GM19043 (cell line): ENCODE measurements at regions not wholly inside any gene's neighbourhood (a gene's known extent, or its start where the extent isn't known, plus 50 kb on each side); places are given as distances from the start of the nearest gene placed in this dataset.

Source experiments
- ATAC-seq: cut with Tn5 transposase; IDR thresholded peaks from one replicate; pipeline ENCODE4 v1.9.1; 2021; ENCODE audit warnings: low read depth; ENCODE audit not compliant: unreplicated experiment

- ATAC-seq, result peak; percentile 77
These were observed 218.1 kb downstream of the WDR11 start for GRCh38 chr10:121069061-121069850.

GRCh38 chr10:121070275-121071070 lies 219.3 kb downstream of the WDR11 start:
- ATAC-seq, result no peak

GRCh38 chr10:121071901-121072300 lies 220.7 kb downstream of the WDR11 start:
- ATAC-seq, result no peak

GRCh38 chr10:121073728-121074127 lies 222.6 kb downstream of the WDR11 start:
- no peak for ATAC-seq

- no peak for ATAC-seq
These were observed 225.9 kb downstream of the WDR11 start for GRCh38 chr10:121076776-121077715.

- ATAC-seq, result no peak
These were observed 226.9 kb downstream of the WDR11 start for GRCh38 chr10:121078036-121078435.

- ATAC-seq, result no peak
These were observed 227.5 kb downstream of the WDR11 start for GRCh38 chr10:121078672-121079102.

GRCh38 chr10:121079226-121079625 lies 228.1 kb downstream of the WDR11 start:
- no peak for ATAC-seq

- ATAC-seq, result no peak
These were observed 229.2 kb downstream of the WDR11 start for GRCh38 chr10:121080281-121080891.

GRCh38 chr10:121081306-121081705 lies 230.1 kb downstream of the WDR11 start:
- no peak for ATAC-seq

- ATAC-seq, result no peak
These were observed 231.8 kb downstream of the WDR11 start for GRCh38 chr10:121082984-121083383.

- ATAC-seq, result no peak
These were observed 233.0 kb downstream of the WDR11 start for GRCh38 chr10:121084016-121084674.

GRCh38 chr10:121084675-121085070 lies 233.5 kb downstream of the WDR11 start:
- ATAC-seq, result no peak

GRCh38 chr10:121085367-121085766 lies 234.2 kb downstream of the WDR11 start:
- ATAC-seq, result no peak

GRCh38 chr10:121087129-121087528 lies 236.0 kb downstream of the WDR11 start:
- ATAC-seq, result no peak

GRCh38 chr10:121087688-121088087 lies 236.5 kb downstream of the WDR11 start:
- no peak for ATAC-seq

GRCh38 chr10:121088524-121088923 lies 237.4 kb downstream of the WDR11 start:
- no peak for ATAC-seq

GRCh38 chr10:121089434-121089833 lies 238.3 kb downstream of the WDR11 start:
- no peak for ATAC-seq

- no peak for ATAC-seq
These were observed 241.0 kb downstream of the WDR11 start for GRCh38 chr10:121091961-121092719.
